K562 (cell line): ENCODE measurements at regions not wholly inside any gene's neighbourhood (a gene's known extent, or its start where the extent isn't known, plus 50 kb on each side); places are given as distances from the start of the nearest gene placed in this dataset.

Source experiments
- ATAC-seq: fragments of 200-7000 bp; cut with Tn5 transposase; 3 replicates; pipeline ENCODE4 v1.9.1; 2020; ENCODE audit warnings: moderate library complexity
- BruUV-seq: library from RNA; stranded (reverse); fragments of 400-500 nt; replicated peaks from 2 replicates; lab custom pipeline; 2021; lab: Mats Ljungman, UMichigan
- CTCF ChIA-PET: fragments of 300-600 bp; formaldehyde crosslinking; extraction: SDS; loops from one replicate; lab custom pipeline; 2021; ENCODE audit warnings: low intra/inter-chr PET ratio; lab: Yijun Ruan, JAX
- POLR2A ChIA-PET: fragments of 300-600, 350-650 bp; sonication (Branson Sonifier 250); formaldehyde crosslinking; extraction: SDS; loops from one replicate; lab custom pipeline; 2021; ENCODE audit warnings: antibody characterized with exemption, inconsistent platforms; lab: Yijun Ruan, JAX
- DNase-seq, 4 experiments: peaks; one replicate each; pipeline versions ENCODE4 v3.0.0 to v3.0.0-alpha.2; 2011 to 2018; ENCODE audit warnings: low spot score in 3 of 4, mixed read lengths in 3 of 4; ENCODE audit errors: extremely low read depth in 1 of 4
- FAIRE-seq: peaks from 2 replicates; lab custom pipeline; 2011; peaks lifted over from hg19 to GRCh38; lab: Jason Lieb, UNC
- H2AFZ ChIP-seq: 2 replicates; pipeline ENCODE4 v1.6.0; 2011; ENCODE audit warnings: low read depth, low read length, control low read depth, inconsistent platforms
- H3K27ac ChIP-seq: fragments of 200-600 bp; 3 replicates; pipeline ENCODE4 v1.8.0; 2011; ENCODE audit warnings: low read depth, mild to moderate bottlenecking, control low read depth, inconsistent platforms, low read length, moderate library complexity, mixed read lengths; ENCODE audit errors: extremely low read depth
- H3K27me3 ChIP-seq, 2 experiments: fragments of 300-600 bp in 1 of 2; 2 replicates in 1 of 2; 3 replicates in 1 of 2; pipeline versions ENCODE4 v1.6.0 to v1.8.0; 2011; ENCODE audit warnings: inconsistent platforms in 2 of 2, low read length in 2 of 2, mild to moderate bottlenecking in 1 of 2, mixed read lengths in 1 of 2, moderate library complexity in 1 of 2; ENCODE audit not compliant: control insufficient read depth in 2 of 2, insufficient read depth in 2 of 2
- H3K36me3 ChIP-seq: fragments of 300-600 bp; 3 replicates; pipeline ENCODE4 v1.8.0; 2011; ENCODE audit warnings: mild to moderate bottlenecking, low read length, inconsistent platforms; ENCODE audit not compliant: control insufficient read depth, insufficient read depth
- H3K4me1 ChIP-seq, 2 experiments: fragments of 200-600 bp in 1 of 2; replicated peaks in 1 of 2; 2 replicates in 1 of 2; 3 replicates in 1 of 2; pipeline versions ENCODE4 v1.5.1 to v1.8.0; 2011; ENCODE audit warnings: inconsistent platforms in 2 of 2, low read length in 2 of 2, mild to moderate bottlenecking in 1 of 2, mixed read lengths in 1 of 2, moderate library complexity in 1 of 2; ENCODE audit not compliant: control insufficient read depth in 2 of 2, insufficient read depth in 2 of 2
- H3K4me2 ChIP-seq: 2 replicates; pipeline ENCODE4 v1.6.1; 2011; ENCODE audit warnings: low read length, control low read depth, inconsistent platforms, mixed read lengths; ENCODE audit not compliant: insufficient read depth
- H3K4me3 ChIP-seq: fragments of 200-600 bp; sonication (generic), shearing (Covaris generic); 2 replicates; pipeline ENCODE4 v1.5.1; 2016; ENCODE audit warnings: control low read depth, inconsistent platforms
- H3K79me2 ChIP-seq: fragments of 200-600 bp; 3 replicates; pipeline ENCODE4 v1.8.0; 2011; ENCODE audit warnings: low read length, inconsistent platforms; ENCODE audit not compliant: control insufficient read depth, insufficient read depth
- H3K9ac ChIP-seq, 2 experiments: 2 replicates each; pipeline versions ENCODE4 v1.6.0 to v1.6.1; 2011; ENCODE audit warnings: low read depth in 2 of 2, low read length in 2 of 2, control low read depth in 1 of 2, inconsistent platforms in 1 of 2, mild to moderate bottlenecking in 1 of 2, mixed read lengths in 1 of 2; ENCODE audit not compliant: insufficient read depth in 1 of 2
- H3K9me1 ChIP-seq: one replicate; pipeline ENCODE4 v1.6.0; 2011; ENCODE audit warnings: inconsistent platforms, mild to moderate bottlenecking, low read length, moderate library complexity; ENCODE audit not compliant: control insufficient read depth, insufficient read depth
- H3K9me3 ChIP-seq: replicated peaks from 2 replicates; pipeline ENCODE4 v1.5.1; 2011; ENCODE audit warnings: low read depth, low read length, inconsistent platforms; ENCODE audit not compliant: control insufficient read depth, insufficient read depth
- H4K20me1 ChIP-seq: replicated peaks from 2 replicates; pipeline ENCODE4 v1.6.1; 2011; ENCODE audit warnings: low read length, inconsistent platforms, mixed read lengths; ENCODE audit not compliant: control insufficient read depth, insufficient read depth
- CEBPG ChIP-seq, 3 experiments: fragments of 200-800 bp in 1 of 3; sonication (Bioruptor generic) in 1 of 3; sonication (generic) in 1 of 3; formaldehyde crosslinking in 1 of 3; IDR thresholded peaks in 2 of 3; conservative IDR thresholded peaks in 1 of 3; 2 replicates each; pipeline versions ENCODE4 v1.6.1 to v1.8.0; 2016 to 2022; ENCODE audit warnings: missing compliant biosample characterization in 2 of 3, missing genetic modification characterization in 2 of 3, mild to moderate bottlenecking in 1 of 3, missing genetic modification reagents in 1 of 3
- CREBBP ChIP-seq: IDR thresholded peaks from one replicate; pipeline ENCODE4 v1.6.1; 2012; ENCODE audit warnings: low read depth, mild to moderate bottlenecking, control low read depth, inconsistent platforms, low read length
- EZH2 ChIP-seq: IDR thresholded peaks from 2 replicates; pipeline ENCODE4 v1.6.1; 2012; ENCODE audit warnings: low read depth, mild to moderate bottlenecking, inconsistent platforms, low read length, borderline replicate concordance
- NCOR1 ChIP-seq: fragments of 450-650 bp; IDR thresholded peaks from 2 replicates; pipeline ENCODE4 v1.6.1; 2016; ENCODE audit warnings: mild to moderate bottlenecking, moderate library complexity
- NR3C1 ChIP-seq: sonication (generic); formaldehyde crosslinking; IDR thresholded peaks from 2 replicates; pipeline ENCODE4 v1.8.1; 2022; ENCODE audit warnings: missing genetic modification reagents
- THAP12 ChIP-seq: fragments of 250-450 bp; sonication (Bioruptor Pico); IDR thresholded peaks from 2 replicates; pipeline ENCODE4 v1.9.0; 2021; ENCODE audit warnings: mild to moderate bottlenecking, inconsistent platforms
- WGBS: fragments of 100-300 bp; shearing (Covaris generic); methylation state at CpG from one replicate; pipeline ENCODE4 v1.1.6; 2016; ENCODE audit warnings: low coverage, mixed read lengths; ENCODE audit not compliant: insufficient coverage; ENCODE audit errors: missing lambda C conversion rate; 5-methylcytosine and 5-hydroxymethylcytosine counted together
- in situ Hi-C: fragments of 300-500 bp; cut with MboI; formaldehyde crosslinking; loops from 4 replicates; pipeline ENCODE4 v1.15.0; 2018; ENCODE audit warnings: inconsistent platforms, mixed read lengths
- intact Hi-C: fragments of 100-400 bp; cut with micrococcal nuclease; formaldehyde crosslinking; loops from 2 replicates; pipeline ENCODE4 v1.14.2; 2022

- H3K79me2 ChIP-seq: no peaks in the 10 kb centered on the region
- H3K4me2 ChIP-seq: no peak overlapping the region
- ATAC-seq: no peak
- H2AFZ ChIP-seq: no peak overlapping the region
- no peaks in the 10 kb centered on the region for H3K9me3 ChIP-seq
- TF ChIP-seq NCOR1 (no peak), NR3C1 (CRISPR knock-in tag) (no peak)
- WGBS: 0% methylated on average over 3 of the region's 3 CpGs
- H3K27ac ChIP-seq: no peak overlapping the region
- no peaks in the 10 kb centered on the region for H3K4me1 ChIP-seq
- no peaks in the 10 kb centered on the region for H3K27me3 ChIP-seq
- H3K36me3 ChIP-seq: no peaks in the 10 kb centered on the region
- in situ Hi-C loops: no loop called here
- ChIA-PET POLR2A (no interaction called here), CTCF (no interaction called here)
- H3K9ac ChIP-seq: no peak overlapping the region
- no TSS peak for BruUV-seq
- H3K4me3 ChIP-seq: no peak overlapping the region
- FAIRE-seq: no peak
- no peaks in the 10 kb centered on the region for H4K20me1 ChIP-seq
- intact Hi-C loops: no loop called here
- no peaks in the 10 kb centered on the region for H3K9me1 ChIP-seq
- DNase-seq: no peak
Measured at GRCh38 chr7:54921116-54921515, 97.7 kb upstream of the EGFR start.

- DNase-seq (no peak), FAIRE-seq (no peak), ATAC-seq (no peak)
- H3K27me3 ChIP-seq: no peaks in the 10 kb centered on the region
- no peaks in the 10 kb centered on the region for H4K20me1 ChIP-seq
- intact Hi-C loops (no loop called here), in situ Hi-C loops (no loop called here)
- H2AFZ ChIP-seq: no peak overlapping the region
- no peak overlapping the region for H3K4me3 ChIP-seq
- H3K4me1 ChIP-seq: no peaks in the 10 kb centered on the region
- BruUV-seq: no TSS peak
- no peaks in the 10 kb centered on the region for H3K9me3 ChIP-seq
- no peak overlapping the region for H3K4me2 ChIP-seq
- no peak overlapping the region for H3K27ac ChIP-seq
- CTCF ChIA-PET: no interaction called here
- TF ChIP-seq THAP12 (CRISPR knock-in tag) (no peak), CEBPG (CRISPR knock-in tag; IDR thresholded peaks at IDR 0.05) (no peak), CEBPG (tag; conservative IDR thresholded peaks at IDR 0.05 in 1 of 2, IDR thresholded peaks at IDR 0.05 in 1 of 2) (no peak), EZH2 (no peak), CREBBP (no peak)
- WGBS: 6% methylated on average over 1 of the region's 1 CpG
- no peak overlapping the region for H3K9ac ChIP-seq
- H3K36me3 ChIP-seq: no peaks in the 10 kb centered on the region
- POLR2A ChIA-PET: no interaction called here
- H3K79me2 ChIP-seq: no peaks in the 10 kb centered on the region
- H3K9me1 ChIP-seq: no peaks in the 10 kb centered on the region
Measured at GRCh38 chr7:54931532-54931931, 87.3 kb upstream of the EGFR start.
